ENCODE measurements at regions not wholly inside any gene's neighbourhood (a gene's known extent, or its start where the extent isn't known, plus 50 kb on each side); places are given as distances from the start of the nearest gene placed in this dataset.
A peak's percentile ranks its signal among the peaks of the same experiment; 100 is the strongest.
"Not testable (repeated sequence)": the region's sequence is repeated elsewhere in the genome, so short reads cannot be mapped to it uniquely, and the experiment has no call there.

GRCh38 chr13:104936304-104936703 lies 1599.2 kb downstream of the EFNB2 start:
- no peak overlapping the region for H3K9ac ChIP-seq (ENCODE audit: insufficient read depth, low read length)
- no peaks in the 10 kb centered on the region for H3K9me3 ChIP-seq (ENCODE audit: control insufficient read depth, insufficient read depth, low read depth, low read length)
- no peaks in the 10 kb centered on the region for H3K27me3 ChIP-seq (ENCODE audit: control insufficient read depth, insufficient read depth, low read length)
- TF ChIP-seq CTCF (conservative IDR thresholded peaks at IDR 0.05 in 1 of 2, IDR thresholded peaks at IDR 0.05 in 1 of 2; ENCODE audit: low read depth in 1 of 2, low read length in 2 of 2) (no peak), EZH2 (IDR thresholded peaks at IDR 0.05; ENCODE audit: low read length, missing control alignments) (no peak)
- H3K27ac ChIP-seq (ENCODE audit: insufficient read depth, low read length): no peak overlapping the region
- no peak overlapping the region for H3K4me2 ChIP-seq (ENCODE audit: extremely low read depth, insufficient read depth, low read length)
- H4K20me1 ChIP-seq (ENCODE audit: control insufficient read depth, extremely low read depth, insufficient read depth, low read length): no peaks in the 10 kb centered on the region
- H3K4me1 ChIP-seq (ENCODE audit: control insufficient read depth, extremely low read depth, insufficient read depth, low read length): no peaks in the 10 kb centered on the region
- no peaks in the 10 kb centered on the region for H3K36me3 ChIP-seq (ENCODE audit: control insufficient read depth, insufficient read depth, low read length)
- H2AFZ ChIP-seq (ENCODE audit: low read length): no peak overlapping the region
- no peak overlapping the region for H3K4me3 ChIP-seq (replicated peaks in 1 of 4; ENCODE audit: control extremely low read depth in 1 of 4, insufficient read depth in 1 of 4, low read depth in 3 of 4, low read length in 4 of 4)
- no peaks in the 10 kb centered on the region for H3K79me2 ChIP-seq (ENCODE audit: control insufficient read depth, insufficient read depth, low read length)
- DNase-seq (ENCODE audit: low read depth in 2 of 2): peak in 1 of 2 donors; percentile 2

GRCh38 chr13:104920513-104920912 lies 1614.9 kb downstream of the EFNB2 start:
- DNase-seq (ENCODE audit: low read depth in 2 of 2); H3K4me2 ChIP-seq (ENCODE audit: extremely low read depth, insufficient read depth, low read length); H3K9me3 ChIP-seq (ENCODE audit: control insufficient read depth, insufficient read depth, low read depth, low read length): not testable (repeated sequence)

GRCh38 chr13:104920091-104920490 lies 1615.4 kb downstream of the EFNB2 start:
- Histone ChIP-seq H3K27ac (ENCODE audit: insufficient read depth, low read length) (no peak overlapping the region), H3K79me2 (ENCODE audit: control insufficient read depth, insufficient read depth, low read length) (no peaks in the 10 kb centered on the region), H3K4me2 (ENCODE audit: extremely low read depth, insufficient read depth, low read length) (no peak overlapping the region), H3K4me1 (ENCODE audit: control insufficient read depth, extremely low read depth, insufficient read depth, low read length) (no peaks in the 10 kb centered on the region), H4K20me1 (ENCODE audit: control insufficient read depth, extremely low read depth, insufficient read depth, low read length) (no peaks in the 10 kb centered on the region), H3K27me3 (ENCODE audit: control insufficient read depth, insufficient read depth, low read length) (no peaks in the 10 kb centered on the region), H3K4me3 (replicated peaks in 1 of 4; ENCODE audit: control extremely low read depth in 1 of 4, insufficient read depth in 1 of 4, low read depth in 3 of 4, low read length in 4 of 4) (no peak overlapping the region), H3K36me3 (ENCODE audit: control insufficient read depth, insufficient read depth, low read length) (no peaks in the 10 kb centered on the region), H3K9ac (ENCODE audit: insufficient read depth, low read length) (no peak overlapping the region), H2AFZ (ENCODE audit: low read length) (no peak overlapping the region), H3K9me3 (ENCODE audit: control insufficient read depth, insufficient read depth, low read depth, low read length) (no peaks in the 10 kb centered on the region)
- no peak for DNase-seq (ENCODE audit: low read depth in 2 of 2)
- TF ChIP-seq EZH2 (IDR thresholded peaks at IDR 0.05; ENCODE audit: low read length, missing control alignments): no peak
- no peak for TF ChIP-seq CTCF (conservative IDR thresholded peaks at IDR 0.05 in 1 of 2, IDR thresholded peaks at IDR 0.05 in 1 of 2; ENCODE audit: low read depth in 1 of 2, low read length in 2 of 2)

More at GRCh38 chr13:104920513-104920912, 1614.9 kb downstream of the EFNB2 start:
- not testable (repeated sequence) for H3K4me3 ChIP-seq (replicated peaks in 1 of 4; ENCODE audit: control extremely low read depth in 1 of 4, insufficient read depth in 1 of 4, low read depth in 3 of 4, low read length in 4 of 4); H4K20me1 ChIP-seq (ENCODE audit: control insufficient read depth, extremely low read depth, insufficient read depth, low read length); H3K36me3 ChIP-seq (ENCODE audit: control insufficient read depth, insufficient read depth, low read length); H3K4me1 ChIP-seq (ENCODE audit: control insufficient read depth, extremely low read depth, insufficient read depth, low read length); H3K27me3 ChIP-seq (ENCODE audit: control insufficient read depth, insufficient read depth, low read length); H3K9ac ChIP-seq (ENCODE audit: insufficient read depth, low read length); H3K27ac ChIP-seq (ENCODE audit: insufficient read depth, low read length); H2AFZ ChIP-seq (ENCODE audit: low read length); H3K79me2 ChIP-seq (ENCODE audit: control insufficient read depth, insufficient read depth, low read length)
